ENCODE measurements at regions not wholly inside any gene's neighbourhood (a gene's known extent, or its start where the extent isn't known, plus 50 kb on each side); places are given as distances from the start of the nearest gene placed in this dataset.
"Not testable (repeated sequence)": the region's sequence is repeated elsewhere in the genome, so short reads cannot be mapped to it uniquely, and the experiment has no call there.

DNA sequence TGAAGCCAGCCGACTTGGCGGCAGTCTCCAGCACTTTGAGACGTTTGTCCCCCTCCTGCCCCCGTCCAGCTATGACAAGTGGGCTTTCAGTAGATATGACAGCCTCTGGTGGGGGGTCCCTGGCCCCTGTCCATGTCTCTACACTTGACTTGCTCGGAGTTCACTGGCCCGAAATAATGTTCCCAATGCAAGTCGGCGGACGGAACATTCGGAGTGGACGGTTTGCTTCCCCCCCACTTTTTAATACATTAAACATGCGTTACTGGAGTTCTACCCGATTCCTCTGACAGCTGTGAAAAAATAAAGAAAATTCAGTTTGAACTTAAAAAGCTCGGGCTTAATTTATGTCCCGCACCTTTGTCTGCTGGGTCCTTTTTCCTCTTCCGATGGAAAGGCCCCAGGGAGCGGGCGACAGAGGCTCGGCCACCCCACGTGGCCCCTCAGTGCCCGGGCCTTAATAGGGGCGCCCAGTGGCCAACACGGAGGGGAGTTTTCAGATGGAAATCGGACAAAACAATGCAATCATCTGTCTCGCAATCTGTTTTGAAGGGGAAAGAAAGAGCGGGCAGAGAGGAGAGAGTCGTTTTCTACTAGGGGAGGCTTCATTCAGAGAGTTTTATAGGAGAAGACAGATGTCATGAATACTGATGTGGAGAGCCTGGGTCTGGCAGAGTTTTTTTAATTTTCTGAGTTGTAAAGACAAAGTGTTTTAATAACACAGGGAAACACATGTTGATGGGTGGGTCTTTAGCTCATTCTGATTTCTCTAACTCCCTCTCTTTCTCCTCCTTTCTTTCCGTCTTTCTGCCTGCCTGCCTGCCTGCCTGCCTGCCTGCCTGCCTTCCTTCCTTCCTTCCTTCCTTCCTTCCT, 50.2 kb downstream of the SMIM38 start:
- ATAC-seq = no peak
- TF ChIP-seq SNAI2 (CRISPR knock-in tag; IDR thresholded peaks at IDR 0.05) = no peak
- TF ChIP-seq OSR1 (CRISPR knock-in tag; IDR thresholded peaks at IDR 0.05) = no peak
- no peak for TF ChIP-seq ARNTL (CRISPR knock-in tag; IDR thresholded peaks at IDR 0.05; ENCODE audit: borderline replicate concordance, low read depth)
- no peak for TF ChIP-seq GLIS3 (CRISPR knock-in tag; IDR thresholded peaks at IDR 0.05)
- no peak for TF ChIP-seq CSDC2 (CRISPR knock-in tag; IDR thresholded peaks at IDR 0.05)
- TF ChIP-seq, protein P1, sequence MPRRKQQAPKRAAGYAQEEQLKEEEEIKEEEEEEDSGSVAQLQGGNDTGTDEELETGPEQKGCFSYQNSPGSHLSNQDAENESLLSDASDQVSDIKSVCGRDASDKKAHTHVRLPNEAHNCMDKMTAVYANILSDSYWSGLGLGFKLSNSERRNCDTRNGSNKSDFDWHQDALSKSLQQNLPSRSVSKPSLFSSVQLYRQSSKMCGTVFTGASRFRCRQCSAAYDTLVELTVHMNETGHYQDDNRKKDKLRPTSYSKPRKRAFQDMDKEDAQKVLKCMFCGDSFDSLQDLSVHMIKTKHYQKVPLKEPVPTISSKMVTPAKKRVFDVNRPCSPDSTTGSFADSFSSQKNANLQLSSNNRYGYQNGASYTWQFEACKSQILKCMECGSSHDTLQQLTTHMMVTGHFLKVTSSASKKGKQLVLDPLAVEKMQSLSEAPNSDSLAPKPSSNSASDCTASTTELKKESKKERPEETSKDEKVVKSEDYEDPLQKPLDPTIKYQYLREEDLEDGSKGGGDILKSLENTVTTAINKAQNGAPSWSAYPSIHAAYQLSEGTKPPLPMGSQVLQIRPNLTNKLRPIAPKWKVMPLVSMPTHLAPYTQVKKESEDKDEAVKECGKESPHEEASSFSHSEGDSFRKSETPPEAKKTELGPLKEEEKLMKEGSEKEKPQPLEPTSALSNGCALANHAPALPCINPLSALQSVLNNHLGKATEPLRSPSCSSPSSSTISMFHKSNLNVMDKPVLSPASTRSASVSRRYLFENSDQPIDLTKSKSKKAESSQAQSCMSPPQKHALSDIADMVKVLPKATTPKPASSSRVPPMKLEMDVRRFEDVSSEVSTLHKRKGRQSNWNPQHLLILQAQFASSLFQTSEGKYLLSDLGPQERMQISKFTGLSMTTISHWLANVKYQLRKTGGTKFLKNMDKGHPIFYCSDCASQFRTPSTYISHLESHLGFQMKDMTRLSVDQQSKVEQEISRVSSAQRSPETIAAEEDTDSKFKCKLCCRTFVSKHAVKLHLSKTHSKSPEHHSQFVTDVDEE (CRISPR knock-in tag; IDR thresholded peaks at IDR 0.05) = no peak

DNA sequence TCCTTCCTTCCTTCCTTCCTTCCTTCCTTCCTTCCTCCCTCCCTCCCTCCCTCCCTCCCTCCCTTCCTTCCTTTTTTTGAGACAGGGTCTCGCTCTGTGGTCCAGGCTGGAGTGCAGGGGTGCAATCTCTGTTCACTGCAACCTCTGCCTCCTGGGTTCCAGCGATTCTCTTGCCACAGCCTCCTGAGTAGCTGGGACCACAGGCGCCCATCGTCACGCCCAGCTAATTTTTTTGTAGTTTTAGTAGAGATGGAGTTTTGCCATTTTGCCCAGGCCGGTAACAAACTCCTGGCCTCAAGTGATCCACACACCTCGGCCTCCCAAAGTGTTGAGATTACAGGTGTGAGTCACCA, 50.9 kb downstream of the SMIM38 start:
- ATAC-seq = not testable (repeated sequence)

DNA sequence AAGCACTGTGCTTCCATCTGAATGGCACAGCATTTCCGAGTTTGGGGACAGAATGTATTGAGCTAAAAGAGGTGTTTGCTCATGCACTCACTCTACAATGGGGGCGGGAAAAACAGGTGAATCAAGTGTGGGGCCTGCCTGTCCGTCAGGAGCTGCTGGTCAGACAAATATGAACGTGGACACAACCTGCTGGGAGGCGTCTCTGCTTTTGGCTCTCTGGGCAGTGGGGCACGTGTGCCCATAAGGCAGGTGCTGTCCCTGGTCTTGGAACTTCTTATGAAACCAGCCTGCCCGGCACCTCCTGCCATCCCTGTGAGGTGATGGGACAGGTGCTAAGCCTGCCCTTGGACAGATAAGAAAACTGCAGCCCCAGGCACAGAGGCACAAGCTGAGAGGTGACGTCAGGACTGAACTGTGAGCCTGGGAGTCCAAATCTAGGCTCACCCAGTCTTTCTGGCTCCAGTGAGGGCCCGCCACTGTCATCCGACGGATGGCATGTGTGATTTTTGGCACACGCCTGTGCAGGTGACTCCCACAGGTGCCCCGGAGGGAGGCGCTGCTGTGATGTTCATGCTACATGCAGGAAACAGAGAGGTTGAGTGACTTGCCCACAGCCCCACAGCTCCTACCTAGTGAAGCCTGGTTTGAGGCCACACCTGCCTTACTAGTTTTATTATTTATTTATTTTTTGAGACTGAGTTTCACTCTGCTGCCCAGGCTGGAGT, 51.6 kb downstream of the SMIM38 start:
- TF ChIP-seq ZFP30 (CRISPR knock-in tag; IDR thresholded peaks at IDR 0.05) (no peak), PPARA (CRISPR knock-in tag; IDR thresholded peaks at IDR 0.05; ENCODE audit: borderline replicate concordance) (no peak), CSDC2 (CRISPR knock-in tag; IDR thresholded peaks at IDR 0.05) (no peak), ZNF70 (CRISPR knock-in tag; IDR thresholded peaks at IDR 0.05) (no peak)
- TF ChIP-seq, protein P2, sequence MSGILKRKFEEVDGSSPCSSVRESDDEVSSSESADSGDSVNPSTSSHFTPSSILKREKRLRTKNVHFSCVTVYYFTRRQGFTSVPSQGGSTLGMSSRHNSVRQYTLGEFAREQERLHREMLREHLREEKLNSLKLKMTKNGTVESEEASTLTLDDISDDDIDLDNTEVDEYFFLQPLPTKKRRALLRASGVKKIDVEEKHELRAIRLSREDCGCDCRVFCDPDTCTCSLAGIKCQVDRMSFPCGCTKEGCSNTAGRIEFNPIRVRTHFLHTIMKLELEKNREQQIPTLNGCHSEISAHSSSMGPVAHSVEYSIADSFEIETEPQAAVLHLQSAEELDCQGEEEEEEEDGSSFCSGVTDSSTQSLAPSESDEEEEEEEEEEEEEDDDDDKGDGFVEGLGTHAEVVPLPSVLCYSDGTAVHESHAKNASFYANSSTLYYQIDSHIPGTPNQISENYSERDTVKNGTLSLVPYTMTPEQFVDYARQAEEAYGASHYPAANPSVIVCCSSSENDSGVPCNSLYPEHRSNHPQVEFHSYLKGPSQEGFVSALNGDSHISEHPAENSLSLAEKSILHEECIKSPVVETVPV (CRISPR knock-in tag; IDR thresholded peaks at IDR 0.05) = no peak
- TF ChIP-seq, protein P3, sequence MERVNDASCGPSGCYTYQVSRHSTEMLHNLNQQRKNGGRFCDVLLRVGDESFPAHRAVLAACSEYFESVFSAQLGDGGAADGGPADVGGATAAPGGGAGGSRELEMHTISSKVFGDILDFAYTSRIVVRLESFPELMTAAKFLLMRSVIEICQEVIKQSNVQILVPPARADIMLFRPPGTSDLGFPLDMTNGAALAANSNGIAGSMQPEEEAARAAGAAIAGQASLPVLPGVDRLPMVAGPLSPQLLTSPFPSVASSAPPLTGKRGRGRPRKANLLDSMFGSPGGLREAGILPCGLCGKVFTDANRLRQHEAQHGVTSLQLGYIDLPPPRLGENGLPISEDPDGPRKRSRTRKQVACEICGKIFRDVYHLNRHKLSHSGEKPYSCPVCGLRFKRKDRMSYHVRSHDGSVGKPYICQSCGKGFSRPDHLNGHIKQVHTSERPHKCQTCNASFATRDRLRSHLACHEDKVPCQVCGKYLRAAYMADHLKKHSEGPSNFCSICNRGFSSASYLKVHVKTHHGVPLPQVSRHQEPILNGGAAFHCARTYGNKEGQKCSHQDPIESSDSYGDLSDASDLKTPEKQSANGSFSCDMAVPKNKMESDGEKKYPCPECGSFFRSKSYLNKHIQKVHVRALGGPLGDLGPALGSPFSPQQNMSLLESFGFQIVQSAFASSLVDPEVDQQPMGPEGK (CRISPR knock-in tag; IDR thresholded peaks at IDR 0.05; ENCODE audit: borderline replicate concordance) = no peak
- no peak for ATAC-seq

DNA sequence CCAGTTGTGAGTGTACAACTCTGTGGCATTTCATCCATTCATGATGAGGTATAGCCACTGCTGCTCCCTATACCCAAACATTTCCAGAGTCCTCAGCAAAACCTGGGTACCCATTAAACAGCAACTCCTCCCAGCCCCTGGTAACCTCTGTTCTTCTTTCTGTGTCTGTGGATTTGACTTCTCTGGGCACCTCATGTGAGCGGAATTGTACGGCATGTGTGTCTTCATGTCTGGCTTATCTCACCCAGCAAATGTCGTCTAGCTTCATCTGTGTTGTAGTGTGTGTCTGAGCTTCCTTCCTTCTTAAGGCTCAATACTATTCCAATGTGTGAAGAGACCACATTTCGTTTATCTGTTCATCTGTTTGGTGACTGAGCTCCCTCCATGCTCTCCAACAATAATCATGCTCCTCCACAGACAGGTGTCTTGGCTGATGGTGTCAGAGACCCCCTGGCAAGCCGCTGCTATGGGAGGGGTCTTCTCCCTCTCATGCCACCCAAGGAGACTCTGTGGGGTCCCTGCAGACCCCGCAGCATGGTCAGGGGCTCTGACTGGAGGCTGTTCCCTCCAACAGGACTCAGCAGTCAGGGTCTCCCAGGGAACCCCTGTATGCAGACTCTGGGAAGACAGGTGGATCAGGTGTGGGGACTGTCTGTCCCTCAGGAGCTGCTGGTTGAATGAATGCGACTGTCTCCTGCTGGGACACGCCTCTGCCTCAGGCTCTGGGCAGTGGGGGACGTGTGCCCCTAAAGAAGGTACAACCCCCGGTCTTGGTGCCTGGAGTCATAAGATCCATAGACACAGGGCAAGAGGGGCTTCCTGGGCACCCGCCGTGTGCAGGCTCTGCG, 52.7 kb downstream of the SMIM38 start:
- no peak for ATAC-seq
- TF ChIP-seq ARNTL (CRISPR knock-in tag; IDR thresholded peaks at IDR 0.05; ENCODE audit: borderline replicate concordance, low read depth) (no peak), ZNF565 (CRISPR knock-in tag; conservative IDR thresholded peaks at IDR 0.05; ENCODE audit: low read depth) (no peak)
- TF ChIP-seq, protein P4, sequence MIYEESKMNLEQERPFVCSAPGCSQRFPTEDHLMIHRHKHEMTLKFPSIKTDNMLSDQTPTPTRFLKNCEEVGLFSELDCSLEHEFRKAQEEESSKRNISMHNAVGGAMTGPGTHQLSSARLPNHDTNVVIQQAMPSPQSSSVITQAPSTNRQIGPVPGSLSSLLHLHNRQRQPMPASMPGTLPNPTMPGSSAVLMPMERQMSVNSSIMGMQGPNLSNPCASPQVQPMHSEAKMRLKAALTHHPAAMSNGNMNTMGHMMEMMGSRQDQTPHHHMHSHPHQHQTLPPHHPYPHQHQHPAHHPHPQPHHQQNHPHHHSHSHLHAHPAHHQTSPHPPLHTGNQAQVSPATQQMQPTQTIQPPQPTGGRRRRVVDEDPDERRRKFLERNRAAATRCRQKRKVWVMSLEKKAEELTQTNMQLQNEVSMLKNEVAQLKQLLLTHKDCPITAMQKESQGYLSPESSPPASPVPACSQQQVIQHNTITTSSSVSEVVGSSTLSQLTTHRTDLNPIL (CRISPR knock-in tag; IDR thresholded peaks at IDR 0.05; ENCODE audit: low read depth) = no peak
- TF ChIP-seq, protein P1 (CRISPR knock-in tag; IDR thresholded peaks at IDR 0.05) = no peak
